HCT116 (cell line): ENCODE measurements at regions not wholly inside any gene's neighbourhood (a gene's known extent, or its start where the extent isn't known, plus 50 kb on each side); places are given as distances from the start of the nearest gene placed in this dataset.

ENCODE experiments used
- ATAC-seq: fragments of 200-7000 bp; cut with Tn5 transposase; 2 replicates; pipeline ENCODE4 v1.9.1; 2020; ENCODE audit warnings: mild to moderate bottlenecking, moderate library complexity
- BruUV-seq: library from RNA; stranded (reverse); fragments of 400-500 nt; replicated peaks from 2 replicates; lab custom pipeline; 2021; lab: Mats Ljungman, UMichigan
- CTCF ChIA-PET: fragments of 300-600 bp; sonication (Branson Sonifier 250); formaldehyde crosslinking; loops from one replicate; lab custom pipeline; 2021; ENCODE audit warnings: antibody characterized with exemption; lab: Charles Lee
- POLR2A ChIA-PET: fragments of 300-600, 350-600 bp; sonication (Branson Sonifier 250); formaldehyde crosslinking; loops from one replicate; lab custom pipeline; 2021; ENCODE audit warnings: antibody characterized with exemption; lab: Charles Lee
- RAD21 ChIA-PET, 2 experiments: fragments of 300-600 bp; sonication (Branson Sonifier 250); formaldehyde crosslinking; loops; one replicate each; lab custom pipeline; 2023; ENCODE audit warnings: low total read pairs in 2 of 2; ENCODE audit not compliant: uncharacterized antibody in 2 of 2, unreplicated experiment in 2 of 2, low non-redundant PET in 1 of 2; lab: Charles Lee
- DNase-seq: peaks from one replicate; pipeline ENCODE4 v3.0.0-alpha.2; 2010; ENCODE audit warnings: low read depth, low spot score
- H2AFZ ChIP-seq: fragments of 200-600 bp; shearing (Covaris generic), sonication (generic); 2 replicates; pipeline ENCODE4 v1.6.1; 2017; ENCODE audit warnings: low read depth, mixed run types, mixed read lengths, antibody characterized with exemption, low read length; ENCODE audit not compliant: poor library complexity, severe bottlenecking
- H3K27ac ChIP-seq: 2 replicates; pipeline ENCODE4 v1.5.1; 2012; ENCODE audit warnings: low read depth, low read length
- H3K27me3 ChIP-seq: fragments of 200-600 bp; sonication (generic); 2 replicates; pipeline ENCODE4 v1.6.1; 2016; ENCODE audit warnings: mixed run types, low read length, mixed read lengths; ENCODE audit not compliant: insufficient read depth
- H3K36me3 ChIP-seq, 2 experiments: fragments of 200-500 bp in 1 of 2; fragments of 200-600 bp in 1 of 2; sonication (Bioruptor generic) in 1 of 2; sonication (generic) in 1 of 2; 2 replicates each; pipeline versions ENCODE4 v1.5.1 to v1.6.1; 2014 to 2016; ENCODE audit warnings: low read length in 2 of 2, inconsistent platforms in 1 of 2, mixed read lengths in 1 of 2, mixed run types in 1 of 2; ENCODE audit not compliant: insufficient read depth in 2 of 2, control insufficient read depth in 1 of 2
- H3K4me1 ChIP-seq, 2 experiments: fragments of 200-600 bp in 1 of 2; sonication (generic) in 1 of 2; 2 replicates each; pipeline versions ENCODE4 v1.5.1 to v1.6.1; 2012 to 2017; ENCODE audit warnings: low read length in 2 of 2, inconsistent platforms in 1 of 2, mild to moderate bottlenecking in 1 of 2, mixed read lengths in 1 of 2, mixed run types in 1 of 2, moderate library complexity in 1 of 2; ENCODE audit not compliant: insufficient read depth in 2 of 2, control insufficient read depth in 1 of 2
- H3K4me2 ChIP-seq: fragments of 200-600 bp; sonication (generic); 2 replicates; pipeline ENCODE4 v1.6.1; 2017; ENCODE audit warnings: mixed run types, low read length, mixed read lengths
- H3K4me3 ChIP-seq, 2 experiments: fragments of 200-600 bp in 1 of 2; sonication (generic) in 1 of 2; replicated peaks in 1 of 2; 2 replicates each; pipeline ENCODE4 v1.5.1; 2011 to 2016; ENCODE audit warnings: low read length in 2 of 2, control low read depth in 1 of 2, low read depth in 1 of 2, mild to moderate bottlenecking in 1 of 2, mixed read lengths in 1 of 2, mixed run types in 1 of 2
- H3K79me2 ChIP-seq: fragments of 200-600 bp; sonication (generic); 2 replicates; pipeline ENCODE4 v1.6.1; 2017; ENCODE audit warnings: mild to moderate bottlenecking, mixed run types, low read length, moderate library complexity, mixed read lengths; ENCODE audit not compliant: insufficient read depth
- H3K9ac ChIP-seq: fragments of 200-600 bp; sonication (generic); 2 replicates; pipeline ENCODE4 v1.6.1; 2016; ENCODE audit warnings: low read length, mixed read lengths
- H3K9me2 ChIP-seq: fragments of 200-600 bp; sonication (generic), shearing (Covaris generic); 2 replicates; pipeline ENCODE4 v1.6.1; 2017; ENCODE audit warnings: mixed run types, mild to moderate bottlenecking, moderate library complexity; ENCODE audit not compliant: insufficient read depth
- H3K9me3 ChIP-seq, 2 experiments: fragments of 200-500 bp in 1 of 2; fragments of 200-600 bp in 1 of 2; sonication (Bioruptor generic) in 1 of 2; sonication (generic) in 1 of 2; 2 replicates each; pipeline ENCODE4 v1.6.1; 2014 to 2017; ENCODE audit warnings: low read length in 2 of 2, mixed read lengths in 2 of 2, inconsistent platforms in 1 of 2, low read depth in 1 of 2, mild to moderate bottlenecking in 1 of 2, mixed run types in 1 of 2, moderate library complexity in 1 of 2; ENCODE audit not compliant: control insufficient read depth in 1 of 2, insufficient read depth in 1 of 2
- H4K20me1 ChIP-seq: fragments of 200-600 bp; sonication (generic), shearing (Covaris generic); 2 replicates; pipeline ENCODE4 v1.6.1; 2017; ENCODE audit warnings: mixed run types, mild to moderate bottlenecking, moderate library complexity; ENCODE audit not compliant: insufficient read depth
- CBX3 ChIP-seq: IDR thresholded peaks from 2 replicates; pipeline ENCODE4 v1.6.1; 2012; ENCODE audit warnings: low read depth
- CEBPB ChIP-seq: IDR thresholded peaks from 2 replicates; pipeline ENCODE4 v1.6.1; 2012; ENCODE audit warnings: low read depth
- EGR1 ChIP-seq: IDR thresholded peaks from 2 replicates; pipeline ENCODE4 v1.6.1; 2012; ENCODE audit warnings: low read depth
- ELF1 ChIP-seq: IDR thresholded peaks from 2 replicates; pipeline ENCODE4 v1.6.1; 2012; ENCODE audit warnings: low read depth, borderline replicate concordance
- EZH2 ChIP-seq: fragments of 200-600 bp; sonication (generic); IDR thresholded peaks from 2 replicates; pipeline ENCODE4 v1.6.1; 2017; ENCODE audit warnings: antibody characterized with exemption, mixed run types
- FOSL1 ChIP-seq: IDR thresholded peaks from 2 replicates; pipeline ENCODE4 v1.6.1; 2012; ENCODE audit warnings: low read depth
- MAX ChIP-seq: IDR thresholded peaks from 2 replicates; pipeline ENCODE4 v1.6.1; 2012
- POLR2A ChIP-seq: IDR thresholded peaks from 2 replicates; pipeline ENCODE4 v1.7.0; 2011; ENCODE audit warnings: borderline replicate concordance; ENCODE audit not compliant: insufficient read depth, insufficient read length; ENCODE audit errors: extremely low read depth
- POLR2AphosphoS5 ChIP-seq: IDR thresholded peaks from 2 replicates; pipeline ENCODE4 v1.6.1; 2011; ENCODE audit warnings: mild to moderate bottlenecking, low read depth, low read length, moderate library complexity
- RAD21 ChIP-seq: IDR thresholded peaks from 2 replicates; pipeline ENCODE4 v1.6.1; 2012; ENCODE audit warnings: low read depth, mild to moderate bottlenecking
- SIN3A ChIP-seq: IDR thresholded peaks from 2 replicates; pipeline ENCODE4 v1.6.1; 2012; ENCODE audit warnings: low read depth
- SP1 ChIP-seq: IDR thresholded peaks from 2 replicates; pipeline ENCODE4 v1.6.1; 2012; ENCODE audit warnings: low read depth
- SRF ChIP-seq: IDR thresholded peaks from 2 replicates; pipeline ENCODE4 v1.6.1; 2012; ENCODE audit warnings: low read depth
- TCF7L2 ChIP-seq: IDR thresholded peaks from 2 replicates; pipeline ENCODE4 v1.7.0; 2011; ENCODE audit warnings: borderline replicate concordance, inconsistent platforms; ENCODE audit not compliant: insufficient read depth, insufficient read length; ENCODE audit errors: extremely low read depth
- YY1 ChIP-seq: IDR thresholded peaks from 2 replicates; pipeline ENCODE4 v1.6.1; 2011; ENCODE audit warnings: low read length, low read depth, moderate library complexity, mild to moderate bottlenecking; ENCODE audit not compliant: insufficient replicate concordance; ENCODE audit errors: extremely low read depth
- ZBTB33 ChIP-seq: IDR thresholded peaks from 2 replicates; pipeline ENCODE4 v1.6.1; 2011; ENCODE audit warnings: mild to moderate bottlenecking, low read length, moderate library complexity; ENCODE audit not compliant: insufficient replicate concordance; ENCODE audit errors: extremely low read depth
- ZFX ChIP-seq: fragments of 450-650 bp; IDR thresholded peaks from 2 replicates; pipeline ENCODE4 v1.6.1; 2017
- ZNF274 ChIP-seq: fragments of 200-500 bp; sonication (Bioruptor generic); IDR thresholded peaks from 2 replicates; pipeline ENCODE4 v1.6.1; 2014; ENCODE audit warnings: mild to moderate bottlenecking, low read depth, low read length, inconsistent platforms
- intact Hi-C: fragments of 100-400 bp; cut with micrococcal nuclease; formaldehyde crosslinking; loops from 2 replicates; pipeline ENCODE4 v1.10.0; 2022
- TF ChIP-seq, protein P1 (sequence below), 3 experiments: fragments of 200-600 bp in 1 of 3; sonication (generic) in 1 of 3; IDR thresholded peaks in 2 of 3; conservative IDR thresholded peaks in 1 of 3; 2 replicates each; pipeline ENCODE4 v1.5.1; 2012 to 2017; ENCODE audit warnings: low read depth in 2 of 3, low read length in 2 of 3, antibody characterized with exemption in 1 of 3, borderline replicate concordance in 1 of 3, control low read depth in 1 of 3, mild to moderate bottlenecking in 1 of 3, mixed read lengths in 1 of 3, mixed run types in 1 of 3, moderate library complexity in 1 of 3; ENCODE audit not compliant: insufficient read depth in 1 of 3
- TF ChIP-seq, protein P2 (sequence below): IDR thresholded peaks from 2 replicates; pipeline ENCODE4 v1.6.1; 2012; ENCODE audit warnings: low read depth

DNA sequence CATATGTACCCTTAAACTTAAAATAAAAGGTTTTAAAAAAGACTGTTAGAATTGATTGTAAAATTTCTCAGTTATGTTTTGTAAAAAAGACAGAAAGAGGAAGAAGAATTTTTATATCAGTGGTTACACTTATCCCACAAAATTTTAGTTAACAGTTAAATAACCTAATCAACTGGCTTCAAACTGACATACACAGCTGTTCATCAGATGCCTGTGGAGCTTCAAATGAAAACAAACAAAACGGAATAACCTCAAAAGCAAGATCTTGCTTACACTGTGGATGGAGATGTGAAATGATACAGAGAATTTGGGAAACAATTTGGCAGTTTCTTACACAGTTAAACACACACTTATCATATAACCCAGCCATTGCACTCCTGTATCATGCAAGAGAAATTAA lies 521.0 kb downstream of the ETS1 start:
- no peak for ATAC-seq
- no peak for DNase-seq
- Histone ChIP-seq H3K4me3 (no peak overlapping the region), H3K27me3 (no peaks in the 10 kb centered on the region), H3K4me1 (no peaks in the 10 kb centered on the region), H4K20me1 (no peaks in the 10 kb centered on the region), H2AFZ (no peak overlapping the region), H3K27ac (no peak overlapping the region), H3K9ac (no peak overlapping the region), H3K4me2 (no peak overlapping the region), H3K9me3 (no peaks in the 10 kb centered on the region), H3K36me3 (no peaks in the 10 kb centered on the region), H3K9me2 (no peaks in the 10 kb centered on the region), H3K79me2 (no peaks in the 10 kb centered on the region)
- RAD21 ChIA-PET: no interaction called here
- TF ChIP-seq ELF1 (no peak), TCF7L2 (no peak), POLR2A (no peak), SP1 (no peak), SRF (no peak), ZBTB33 (no peak), CBX3 (no peak), EGR1 (no peak), MAX (no peak), ZNF274 (no peak), FOSL1 (no peak), CEBPB (no peak), RAD21 (no peak), EZH2 (no peak), YY1 (no peak), POLR2AphosphoS5 (no peak), SIN3A (no peak), ZFX (no peak)
- TF ChIP-seq, protein P1, sequence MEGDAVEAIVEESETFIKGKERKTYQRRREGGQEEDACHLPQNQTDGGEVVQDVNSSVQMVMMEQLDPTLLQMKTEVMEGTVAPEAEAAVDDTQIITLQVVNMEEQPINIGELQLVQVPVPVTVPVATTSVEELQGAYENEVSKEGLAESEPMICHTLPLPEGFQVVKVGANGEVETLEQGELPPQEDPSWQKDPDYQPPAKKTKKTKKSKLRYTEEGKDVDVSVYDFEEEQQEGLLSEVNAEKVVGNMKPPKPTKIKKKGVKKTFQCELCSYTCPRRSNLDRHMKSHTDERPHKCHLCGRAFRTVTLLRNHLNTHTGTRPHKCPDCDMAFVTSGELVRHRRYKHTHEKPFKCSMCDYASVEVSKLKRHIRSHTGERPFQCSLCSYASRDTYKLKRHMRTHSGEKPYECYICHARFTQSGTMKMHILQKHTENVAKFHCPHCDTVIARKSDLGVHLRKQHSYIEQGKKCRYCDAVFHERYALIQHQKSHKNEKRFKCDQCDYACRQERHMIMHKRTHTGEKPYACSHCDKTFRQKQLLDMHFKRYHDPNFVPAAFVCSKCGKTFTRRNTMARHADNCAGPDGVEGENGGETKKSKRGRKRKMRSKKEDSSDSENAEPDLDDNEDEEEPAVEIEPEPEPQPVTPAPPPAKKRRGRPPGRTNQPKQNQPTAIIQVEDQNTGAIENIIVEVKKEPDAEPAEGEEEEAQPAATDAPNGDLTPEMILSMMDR (IDR thresholded peaks at IDR 0.05 in 2 of 3, conservative IDR thresholded peaks at IDR 0.05 in 1 of 3; ENCODE audit: borderline replicate concordance in 1 of 3, insufficient read depth in 1 of 3, low read depth in 2 of 3, low read length in 2 of 3): no peak
- TF ChIP-seq, protein P2, sequence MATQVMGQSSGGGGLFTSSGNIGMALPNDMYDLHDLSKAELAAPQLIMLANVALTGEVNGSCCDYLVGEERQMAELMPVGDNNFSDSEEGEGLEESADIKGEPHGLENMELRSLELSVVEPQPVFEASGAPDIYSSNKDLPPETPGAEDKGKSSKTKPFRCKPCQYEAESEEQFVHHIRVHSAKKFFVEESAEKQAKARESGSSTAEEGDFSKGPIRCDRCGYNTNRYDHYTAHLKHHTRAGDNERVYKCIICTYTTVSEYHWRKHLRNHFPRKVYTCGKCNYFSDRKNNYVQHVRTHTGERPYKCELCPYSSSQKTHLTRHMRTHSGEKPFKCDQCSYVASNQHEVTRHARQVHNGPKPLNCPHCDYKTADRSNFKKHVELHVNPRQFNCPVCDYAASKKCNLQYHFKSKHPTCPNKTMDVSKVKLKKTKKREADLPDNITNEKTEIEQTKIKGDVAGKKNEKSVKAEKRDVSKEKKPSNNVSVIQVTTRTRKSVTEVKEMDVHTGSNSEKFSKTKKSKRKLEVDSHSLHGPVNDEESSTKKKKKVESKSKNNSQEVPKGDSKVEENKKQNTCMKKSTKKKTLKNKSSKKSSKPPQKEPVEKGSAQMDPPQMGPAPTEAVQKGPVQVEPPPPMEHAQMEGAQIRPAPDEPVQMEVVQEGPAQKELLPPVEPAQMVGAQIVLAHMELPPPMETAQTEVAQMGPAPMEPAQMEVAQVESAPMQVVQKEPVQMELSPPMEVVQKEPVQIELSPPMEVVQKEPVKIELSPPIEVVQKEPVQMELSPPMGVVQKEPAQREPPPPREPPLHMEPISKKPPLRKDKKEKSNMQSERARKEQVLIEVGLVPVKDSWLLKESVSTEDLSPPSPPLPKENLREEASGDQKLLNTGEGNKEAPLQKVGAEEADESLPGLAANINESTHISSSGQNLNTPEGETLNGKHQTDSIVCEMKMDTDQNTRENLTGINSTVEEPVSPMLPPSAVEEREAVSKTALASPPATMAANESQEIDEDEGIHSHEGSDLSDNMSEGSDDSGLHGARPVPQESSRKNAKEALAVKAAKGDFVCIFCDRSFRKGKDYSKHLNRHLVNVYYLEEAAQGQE: no peak
- POLR2A ChIA-PET: no interaction called here
- intact Hi-C loops: no loop called here
- no TSS peak for BruUV-seq
- CTCF ChIA-PET: no interaction called here
